A549 (cell line): ENCODE measurements at regions not wholly inside any gene's neighbourhood (a gene's known extent, or its start where the extent isn't known, plus 50 kb on each side); places are given as distances from the start of the nearest gene placed in this dataset.

Experiments used
- ATAC-seq, 2 experiments: fragments of 200-7000 bp in 1 of 2; fragments of >200 bp in 1 of 2; cut with Nextera tagmentation in 1 of 2; cut with Tn5 transposase in 1 of 2; 3 replicates each; pipeline versions ENCODE4 v1.8.0 to v1.9.1; 2018 to 2020; ENCODE audit warnings: mild to moderate bottlenecking in 1 of 2, moderate library complexity in 1 of 2
- CTCF ChIA-PET: fragments of 300-600 bp; sonication (Branson Sonifier 250); formaldehyde crosslinking; extraction: SDS; loops from one replicate; lab custom pipeline; 2021; ENCODE audit warnings: antibody characterized with exemption, inconsistent platforms; lab: Yijun Ruan, JAX
- POLR2A ChIA-PET: fragments of 350-600 bp; formaldehyde crosslinking; extraction: SDS; loops from one replicate; lab custom pipeline; 2021; ENCODE audit warnings: antibody characterized with exemption, inconsistent platforms; lab: Yijun Ruan, JAX
- DNase-seq, 2 experiments: peaks; one replicate each; pipeline versions ENCODE4 v3.0.0 to v3.0.0-alpha.2; 2011 to 2016; ENCODE audit warnings: low read depth in 1 of 2, low spot score in 1 of 2
- FAIRE-seq: peaks from 2 replicates; lab custom pipeline; 2011; peaks lifted over from hg19 to GRCh38; lab: Jason Lieb, UNC
- H3K27ac ChIP-seq, 2 experiments: fragments of >200 bp; sonication (Bioruptor Twin); formaldehyde crosslinking; 3 replicates each; pipeline ENCODE4 v1.5.1; 2016 to 2017
- H3K4me1 ChIP-seq: fragments of >200 bp; sonication (Bioruptor Twin); formaldehyde crosslinking; 3 replicates; pipeline ENCODE4 v1.6.1; 2016
- H3K4me2 ChIP-seq: fragments of >200 bp; sonication (Bioruptor Twin); formaldehyde crosslinking; 3 replicates; pipeline ENCODE4 v1.6.1; 2016
- H3K4me3 ChIP-seq: fragments of >200 bp; sonication (Bioruptor Twin); formaldehyde crosslinking; 3 replicates; pipeline ENCODE4 v1.5.1; 2016
- H3K9me3 ChIP-seq: fragments of >200 bp; sonication (Bioruptor Twin); formaldehyde crosslinking; 3 replicates; pipeline ENCODE4 v1.6.1; 2016
- CBX8 ChIP-seq: fragments of 200-600 bp; sonication (generic); IDR thresholded peaks from 2 replicates; pipeline ENCODE4 v1.6.1; 2016
- CEBPB ChIP-seq, 2 experiments: fragments of >200 bp in 1 of 2; sonication (Bioruptor Twin) in 1 of 2; formaldehyde crosslinking in 1 of 2; IDR thresholded peaks; 2 replicates each; pipeline ENCODE4 v1.6.1; 2012 to 2016
- EP300 ChIP-seq, 2 experiments: fragments of >200 bp; sonication (Bioruptor Twin); formaldehyde crosslinking; IDR thresholded peaks; 2 replicates in 1 of 2; 3 replicates in 1 of 2; pipeline ENCODE4 v1.6.1; 2016 to 2017
- FOSB ChIP-seq: fragments of 250-450 bp; sonication (Bioruptor Pico); IDR thresholded peaks from 2 replicates; pipeline ENCODE4 v1.5.0; 2020; ENCODE audit warnings: mild to moderate bottlenecking, moderate library complexity
- GATA3 ChIP-seq: IDR thresholded peaks from 2 replicates; pipeline ENCODE4 v1.6.1; 2012; ENCODE audit warnings: borderline replicate concordance
- HDAC2 ChIP-seq: fragments of 200-600 bp; sonication (generic); IDR thresholded peaks from 2 replicates; pipeline ENCODE4 v1.6.1; 2016
- HOXA7 ChIP-seq: fragments of 250-450 bp; sonication (Bioruptor Pico); IDR thresholded peaks from 2 replicates; pipeline ENCODE4 v1.5.0; 2020; ENCODE audit warnings: mild to moderate bottlenecking, moderate library complexity
- HOXB13 ChIP-seq: fragments of 250-450 bp; sonication (Bioruptor Pico); IDR thresholded peaks from 2 replicates; pipeline ENCODE4 v1.5.0; 2020; ENCODE audit warnings: low read depth, mild to moderate bottlenecking, moderate library complexity
- JUN ChIP-seq, 2 experiments: fragments of >200 bp; sonication (Bioruptor Twin); formaldehyde crosslinking; IDR thresholded peaks; 2 replicates in 1 of 2; 3 replicates in 1 of 2; pipeline ENCODE4 v1.6.1; 2016 to 2017
- JUNB ChIP-seq: fragments of >200 bp; sonication (Bioruptor Twin); formaldehyde crosslinking; IDR thresholded peaks from 2 replicates; pipeline ENCODE4 v1.6.1; 2016
- MAZ ChIP-seq: fragments of 150-350 bp; IDR thresholded peaks from 2 replicates; pipeline ENCODE4 v1.6.1; 2014; ENCODE audit warnings: antibody characterized with exemption, low read depth, low read length, borderline replicate concordance
- RAD21 ChIP-seq, 2 experiments: fragments of >200 bp in 1 of 2; sonication (Bioruptor Twin) in 1 of 2; formaldehyde crosslinking in 1 of 2; IDR thresholded peaks in 1 of 2; conservative IDR thresholded peaks in 1 of 2; 2 replicates in 1 of 2; 3 replicates in 1 of 2; pipeline ENCODE4 v1.6.1; 2012 to 2018; ENCODE audit warnings: inconsistent platforms in 1 of 2
- RARB ChIP-seq: fragments of 250-450 bp; sonication (Bioruptor Pico); IDR thresholded peaks from 2 replicates; pipeline ENCODE4 v1.8.0; 2021; ENCODE audit warnings: mild to moderate bottlenecking, moderate library complexity
- RCOR1 ChIP-seq: fragments of 150-350 bp; IDR thresholded peaks from 2 replicates; pipeline ENCODE4 v1.6.1; 2014; ENCODE audit warnings: antibody characterized with exemption, low read length, low read depth
- RNF2 ChIP-seq: fragments of 200-600 bp; sonication (generic); IDR thresholded peaks from 2 replicates; pipeline ENCODE4 v1.6.1; 2016; ENCODE audit warnings: low read depth, mild to moderate bottlenecking, antibody characterized with exemption, moderate library complexity, borderline replicate concordance
- SREBF2 ChIP-seq: fragments of 450-650 bp; IDR thresholded peaks from 2 replicates; pipeline ENCODE4 v1.6.1; 2014; ENCODE audit warnings: mild to moderate bottlenecking, moderate library complexity
- ZNF302 ChIP-seq: fragments of 250-450 bp; sonication (Bioruptor Pico); IDR thresholded peaks from 2 replicates; pipeline ENCODE4 v1.9.0; 2021; ENCODE audit warnings: inconsistent platforms, mild to moderate bottlenecking, moderate library complexity
- WGBS: methylation state at CpG from one replicate; pipeline ENCODE4 v1.1.6; 2017; ENCODE audit errors: missing lambda C conversion rate; 5-methylcytosine and 5-hydroxymethylcytosine counted together
- TF ChIP-seq, protein P1 (sequence below): fragments of 450-650 bp; IDR thresholded peaks from 2 replicates; pipeline ENCODE4 v1.6.1; 2014; ENCODE audit warnings: antibody characterized with exemption
- TF ChIP-seq, protein P2 (sequence below): fragments of 150-350 bp; IDR thresholded peaks from 2 replicates; pipeline ENCODE4 v1.6.1; 2014; ENCODE audit warnings: low read depth, mild to moderate bottlenecking, low read length
- TF ChIP-seq, protein P3 (sequence below): fragments of >200 bp; sonication (Bioruptor Twin); formaldehyde crosslinking; IDR thresholded peaks from 3 replicates; pipeline ENCODE4 v1.6.1; 2016
- TF ChIP-seq, protein P4 (sequence below): fragments of >200 bp; sonication (Bioruptor Twin); formaldehyde crosslinking; IDR thresholded peaks from 3 replicates; pipeline ENCODE4 v1.5.1; 2016
- TF ChIP-seq, protein P5 (sequence below): fragments of >200 bp; sonication (Bioruptor Twin); formaldehyde crosslinking; IDR thresholded peaks from 2 replicates; pipeline ENCODE4 v1.6.1; 2016

DNA sequence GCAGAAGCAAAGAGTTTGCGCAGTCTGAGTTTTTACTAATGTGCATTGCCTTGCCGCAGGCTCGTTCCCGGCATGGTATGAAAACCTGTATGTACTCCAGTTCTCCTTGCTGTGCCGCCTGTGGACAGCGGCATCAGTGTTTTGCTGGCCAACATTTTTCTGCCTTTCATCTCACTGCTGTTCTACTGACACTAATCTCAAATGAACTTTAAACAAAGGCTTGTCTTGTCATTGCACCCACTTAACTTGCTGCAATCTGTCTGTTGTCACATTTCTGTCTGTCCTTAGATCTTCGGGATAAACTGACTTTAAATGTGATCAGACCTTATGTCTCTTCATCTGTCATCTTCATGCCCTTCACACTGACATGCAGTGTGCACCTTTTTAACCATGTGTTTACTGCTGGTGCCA, 71.7 kb upstream of the ZNRF2 start:
- H3K4me3 ChIP-seq = no peak overlapping the region
- POLR2A ChIA-PET = no interaction called here
- H3K4me1 ChIP-seq = no peaks in the 10 kb centered on the region
- CTCF ChIA-PET = no interaction called here
- H3K27ac ChIP-seq = no peak overlapping the region
- no peak for DNase-seq
- no peak for ATAC-seq
- no peak for TF ChIP-seq MAZ
- no peak for TF ChIP-seq EP300 (IDR thresholded peaks at IDR 0.05)
- TF ChIP-seq, protein P1, sequence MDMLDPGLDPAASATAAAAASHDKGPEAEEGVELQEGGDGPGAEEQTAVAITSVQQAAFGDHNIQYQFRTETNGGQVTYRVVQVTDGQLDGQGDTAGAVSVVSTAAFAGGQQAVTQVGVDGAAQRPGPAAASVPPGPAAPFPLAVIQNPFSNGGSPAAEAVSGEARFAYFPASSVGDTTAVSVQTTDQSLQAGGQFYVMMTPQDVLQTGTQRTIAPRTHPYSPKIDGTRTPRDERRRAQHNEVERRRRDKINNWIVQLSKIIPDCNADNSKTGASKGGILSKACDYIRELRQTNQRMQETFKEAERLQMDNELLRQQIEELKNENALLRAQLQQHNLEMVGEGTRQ = no peak
- TF ChIP-seq, protein P2, sequence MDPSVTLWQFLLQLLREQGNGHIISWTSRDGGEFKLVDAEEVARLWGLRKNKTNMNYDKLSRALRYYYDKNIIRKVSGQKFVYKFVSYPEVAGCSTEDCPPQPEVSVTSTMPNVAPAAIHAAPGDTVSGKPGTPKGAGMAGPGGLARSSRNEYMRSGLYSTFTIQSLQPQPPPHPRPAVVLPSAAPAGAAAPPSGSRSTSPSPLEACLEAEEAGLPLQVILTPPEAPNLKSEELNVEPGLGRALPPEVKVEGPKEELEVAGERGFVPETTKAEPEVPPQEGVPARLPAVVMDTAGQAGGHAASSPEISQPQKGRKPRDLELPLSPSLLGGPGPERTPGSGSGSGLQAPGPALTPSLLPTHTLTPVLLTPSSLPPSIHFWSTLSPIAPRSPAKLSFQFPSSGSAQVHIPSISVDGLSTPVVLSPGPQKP = no peak
- no peak for TF ChIP-seq GATA3
- no peak for TF ChIP-seq FOSB
- TF ChIP-seq HDAC2 = no peak
- TF ChIP-seq CBX8 = no peak
- TF ChIP-seq ZNF302 (CRISPR knock-in tag) = no peak
- TF ChIP-seq, all 56 proteins: peak for 0
- Histone ChIP-seq H3K4me2 (no peak overlapping the region), H3K9me3 (no peaks in the 10 kb centered on the region; the same call in 2 of the 3 replicates)
- no peak for FAIRE-seq
- 78% methylated on average over 7 of the region's 7 CpGs for WGBS

DNA sequence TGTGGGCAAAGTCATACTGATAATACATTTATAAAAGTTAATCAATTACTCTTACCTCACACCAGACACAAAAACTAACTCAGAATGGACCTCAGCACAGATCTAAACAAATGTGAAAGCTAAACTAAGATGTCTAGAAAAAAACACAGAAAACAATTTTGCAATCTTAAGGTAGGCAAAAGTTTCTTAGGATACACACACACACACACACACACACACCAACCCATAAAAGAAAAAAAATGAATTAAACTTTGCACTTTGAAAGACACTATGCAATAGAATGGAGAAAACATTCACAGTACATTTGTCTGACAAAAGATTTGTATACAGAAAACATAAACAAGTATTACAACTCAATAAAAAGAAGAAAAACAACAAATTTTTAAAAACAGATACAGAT, 70.8 kb upstream of the ZNRF2 start:
- no peaks in the 10 kb centered on the region; the same call in 2 of the 3 replicates for H3K9me3 ChIP-seq
- POLR2A ChIA-PET = no interaction called here
- H3K27ac ChIP-seq = no peak overlapping the region
- H3K4me3 ChIP-seq = no peak overlapping the region
- no peak for ATAC-seq
- no peaks in the 10 kb centered on the region for H3K4me1 ChIP-seq
- no peak for TF ChIP-seq RAD21 (conservative IDR thresholded peaks at IDR 0.05 in 1 of 2, IDR thresholded peaks at IDR 0.05 in 1 of 2)
- TF ChIP-seq CEBPB (IDR thresholded peaks at IDR 0.05) = no peak
- TF ChIP-seq HOXA7 (CRISPR knock-in tag) = no peak
- TF ChIP-seq HOXB13 (CRISPR knock-in tag) = no peak
- TF ChIP-seq JUN (IDR thresholded peaks at IDR 0.05) = no peak
- TF ChIP-seq, protein P3, sequence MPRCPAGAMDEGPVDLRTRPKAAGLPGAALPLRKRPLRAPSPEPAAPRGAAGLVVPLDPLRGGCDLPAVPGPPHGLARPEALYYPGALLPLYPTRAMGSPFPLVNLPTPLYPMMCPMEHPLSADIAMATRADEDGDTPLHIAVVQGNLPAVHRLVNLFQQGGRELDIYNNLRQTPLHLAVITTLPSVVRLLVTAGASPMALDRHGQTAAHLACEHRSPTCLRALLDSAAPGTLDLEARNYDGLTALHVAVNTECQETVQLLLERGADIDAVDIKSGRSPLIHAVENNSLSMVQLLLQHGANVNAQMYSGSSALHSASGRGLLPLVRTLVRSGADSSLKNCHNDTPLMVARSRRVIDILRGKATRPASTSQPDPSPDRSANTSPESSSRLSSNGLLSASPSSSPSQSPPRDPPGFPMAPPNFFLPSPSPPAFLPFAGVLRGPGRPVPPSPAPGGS = no peak
- no peak for TF ChIP-seq SREBF2
- TF ChIP-seq, protein P4, sequence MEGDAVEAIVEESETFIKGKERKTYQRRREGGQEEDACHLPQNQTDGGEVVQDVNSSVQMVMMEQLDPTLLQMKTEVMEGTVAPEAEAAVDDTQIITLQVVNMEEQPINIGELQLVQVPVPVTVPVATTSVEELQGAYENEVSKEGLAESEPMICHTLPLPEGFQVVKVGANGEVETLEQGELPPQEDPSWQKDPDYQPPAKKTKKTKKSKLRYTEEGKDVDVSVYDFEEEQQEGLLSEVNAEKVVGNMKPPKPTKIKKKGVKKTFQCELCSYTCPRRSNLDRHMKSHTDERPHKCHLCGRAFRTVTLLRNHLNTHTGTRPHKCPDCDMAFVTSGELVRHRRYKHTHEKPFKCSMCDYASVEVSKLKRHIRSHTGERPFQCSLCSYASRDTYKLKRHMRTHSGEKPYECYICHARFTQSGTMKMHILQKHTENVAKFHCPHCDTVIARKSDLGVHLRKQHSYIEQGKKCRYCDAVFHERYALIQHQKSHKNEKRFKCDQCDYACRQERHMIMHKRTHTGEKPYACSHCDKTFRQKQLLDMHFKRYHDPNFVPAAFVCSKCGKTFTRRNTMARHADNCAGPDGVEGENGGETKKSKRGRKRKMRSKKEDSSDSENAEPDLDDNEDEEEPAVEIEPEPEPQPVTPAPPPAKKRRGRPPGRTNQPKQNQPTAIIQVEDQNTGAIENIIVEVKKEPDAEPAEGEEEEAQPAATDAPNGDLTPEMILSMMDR = no peak
- no peak for TF ChIP-seq MAZ
- TF ChIP-seq, protein P5, sequence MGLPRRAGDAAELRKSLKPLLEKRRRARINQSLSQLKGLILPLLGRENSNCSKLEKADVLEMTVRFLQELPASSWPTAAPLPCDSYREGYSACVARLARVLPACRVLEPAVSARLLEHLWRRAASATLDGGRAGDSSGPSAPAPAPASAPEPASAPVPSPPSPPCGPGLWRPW = no peak
- TF ChIP-seq RCOR1 = no peak
- TF ChIP-seq, protein P2 = no peak
- no peak for TF ChIP-seq JUNB
- TF ChIP-seq RARB (CRISPR knock-in tag) = no peak
- TF ChIP-seq RNF2 = no peak
- TF ChIP-seq, all 56 proteins: peak for 0
- H3K4me2 ChIP-seq = no peak overlapping the region
- CTCF ChIA-PET = interaction anchor here (0.8 kb wide), 1 partner anchor 527 kb away, joined by 3 read pairs; no protein-coding TSS in a partner anchor
- DNase-seq (no peak), FAIRE-seq (no peak)
